HG03439 (cell line): ENCODE measurements at regions not wholly inside any gene's neighbourhood (a gene's known extent, or its start where the extent isn't known, plus 50 kb on each side); places are given as distances from the start of the nearest gene placed in this dataset.
"Not testable (repeated sequence)": the region's sequence is repeated elsewhere in the genome, so short reads cannot be mapped to it uniquely, and the experiment has no call there.

Source experiments
- ATAC-seq: cut with Tn5 transposase; IDR thresholded peaks from one replicate; pipeline ENCODE4 v1.9.1; 2021; ENCODE audit warnings: mild to moderate bottlenecking, moderate library complexity; ENCODE audit not compliant: unreplicated experiment

- no peak for ATAC-seq
Observed at GRCh38 chr13:86920961-86921360, 750.2 kb upstream of the SLITRK5 start.

GRCh38 chr13:86922936-86923335 lies 748.2 kb upstream of the SLITRK5 start:
- no peak for ATAC-seq

GRCh38 chr13:86926916-86927315 lies 744.3 kb upstream of the SLITRK5 start:
- not testable (repeated sequence) for ATAC-seq

GRCh38 chr13:86932776-86933334 lies 738.3 kb upstream of the SLITRK5 start:
- ATAC-seq, result no peak

- ATAC-seq, result no peak
Observed at GRCh38 chr13:86933676-86934075, 737.5 kb upstream of the SLITRK5 start.

- no peak for ATAC-seq
Observed at GRCh38 chr13:86937316-86937715, 733.9 kb upstream of the SLITRK5 start.

- ATAC-seq, result no peak
Observed at GRCh38 chr13:86945584-86945983, 725.6 kb upstream of the SLITRK5 start.

- ATAC-seq, result no peak
Observed at GRCh38 chr13:86946734-86947133, 724.4 kb upstream of the SLITRK5 start.

- ATAC-seq, result no peak
Observed at GRCh38 chr13:86954341-86954740, 716.8 kb upstream of the SLITRK5 start.

- no peak for ATAC-seq
Observed at GRCh38 chr13:86960876-86961275, 710.3 kb upstream of the SLITRK5 start.

- ATAC-seq, result no peak
Observed at GRCh38 chr13:86974251-86974994, 696.7 kb upstream of the SLITRK5 start.

- no peak for ATAC-seq
Observed at GRCh38 chr13:86974995-86975328, 696.2 kb upstream of the SLITRK5 start.

- ATAC-seq, result no peak
Observed at GRCh38 chr13:86976521-86977324, 694.4 kb upstream of the SLITRK5 start.

- ATAC-seq, result no peak
Observed at GRCh38 chr13:86986448-86986847, 684.7 kb upstream of the SLITRK5 start.

GRCh38 chr13:86992251-86992650 lies 678.9 kb upstream of the SLITRK5 start:
- no peak for ATAC-seq

- no peak for ATAC-seq
Observed at GRCh38 chr13:87003265-87003664, 667.9 kb upstream of the SLITRK5 start.

GRCh38 chr13:87005511-87005910 lies 665.7 kb upstream of the SLITRK5 start:
- no peak for ATAC-seq

- ATAC-seq, result no peak
Observed at GRCh38 chr13:87035526-87035925, 635.6 kb upstream of the SLITRK5 start.

GRCh38 chr13:87042946-87043345 lies 628.2 kb upstream of the SLITRK5 start:
- no peak for ATAC-seq

GRCh38 chr13:87052731-87053130 lies 618.4 kb upstream of the SLITRK5 start:
- no peak for ATAC-seq

GRCh38 chr13:87057807-87058520 lies 613.2 kb upstream of the SLITRK5 start:
- no peak for ATAC-seq
